ENCODE measurements at regions not wholly inside any gene's neighbourhood (a gene's known extent, or its start where the extent isn't known, plus 50 kb on each side); places are given as distances from the start of the nearest gene placed in this dataset.

DNA sequence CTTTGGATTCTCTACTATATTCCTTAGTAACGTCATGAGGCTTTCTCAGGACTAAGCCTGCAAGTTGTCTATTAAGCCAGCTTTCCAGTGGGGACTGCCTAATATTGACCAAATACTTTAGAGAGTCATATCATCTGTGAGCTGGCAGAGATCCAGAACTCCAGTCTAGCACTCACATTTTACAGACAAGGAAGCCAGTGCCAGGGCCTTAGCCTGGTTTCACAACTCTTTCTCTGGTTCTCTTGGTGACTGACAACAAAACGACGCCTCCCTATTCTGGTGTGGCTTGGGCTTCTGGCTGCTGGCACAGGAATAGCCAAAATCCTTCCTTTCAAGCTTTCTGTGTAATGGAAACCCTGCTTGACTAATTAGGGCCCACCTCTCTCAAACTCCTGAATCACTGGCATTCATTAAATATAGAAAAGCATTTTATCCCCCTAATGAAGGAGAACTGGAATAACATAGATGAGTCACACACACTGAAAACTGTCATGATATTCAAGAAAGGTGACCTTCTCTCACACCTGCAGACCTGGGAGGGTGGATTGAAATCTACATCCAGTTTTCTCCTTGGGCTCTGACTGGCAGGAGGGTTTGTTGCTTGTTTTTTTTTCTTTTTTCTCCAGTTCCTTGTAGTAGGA is 75.2 kb upstream of the UBL3 start:
- peaks cover 4 to 25% of the 10 kb centered on the region in 2 donors for H3K4me1 ChIP-seq
- DNase-seq (ENCODE audit: low spot score in 2 of 2) = peak; percentile 72 to 92
- H3K9me3 ChIP-seq = no peaks in the 10 kb centered on the region
- no peak overlapping the region for H3K4me3 ChIP-seq
- H3K27ac ChIP-seq = peak overlapping the region; percentile 94 to 95
- no peaks in the 10 kb centered on the region for H3K36me3 ChIP-seq
- intact Hi-C loops (cut with DNase I; ENCODE audit: low total_unique reads) = no loop called here
- TF ChIP-seq, protein P1, sequence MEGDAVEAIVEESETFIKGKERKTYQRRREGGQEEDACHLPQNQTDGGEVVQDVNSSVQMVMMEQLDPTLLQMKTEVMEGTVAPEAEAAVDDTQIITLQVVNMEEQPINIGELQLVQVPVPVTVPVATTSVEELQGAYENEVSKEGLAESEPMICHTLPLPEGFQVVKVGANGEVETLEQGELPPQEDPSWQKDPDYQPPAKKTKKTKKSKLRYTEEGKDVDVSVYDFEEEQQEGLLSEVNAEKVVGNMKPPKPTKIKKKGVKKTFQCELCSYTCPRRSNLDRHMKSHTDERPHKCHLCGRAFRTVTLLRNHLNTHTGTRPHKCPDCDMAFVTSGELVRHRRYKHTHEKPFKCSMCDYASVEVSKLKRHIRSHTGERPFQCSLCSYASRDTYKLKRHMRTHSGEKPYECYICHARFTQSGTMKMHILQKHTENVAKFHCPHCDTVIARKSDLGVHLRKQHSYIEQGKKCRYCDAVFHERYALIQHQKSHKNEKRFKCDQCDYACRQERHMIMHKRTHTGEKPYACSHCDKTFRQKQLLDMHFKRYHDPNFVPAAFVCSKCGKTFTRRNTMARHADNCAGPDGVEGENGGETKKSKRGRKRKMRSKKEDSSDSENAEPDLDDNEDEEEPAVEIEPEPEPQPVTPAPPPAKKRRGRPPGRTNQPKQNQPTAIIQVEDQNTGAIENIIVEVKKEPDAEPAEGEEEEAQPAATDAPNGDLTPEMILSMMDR (IDR thresholded peaks at IDR 0.05) = no peak
- TF ChIP-seq POLR2AphosphoS5 (IDR thresholded peaks at IDR 0.05) (peak in 2 of 3 donors; percentile 38 to 65), POLR2A (IDR thresholded peaks at IDR 0.05) (no peak)
- H3K27me3 ChIP-seq = no peaks in the 10 kb centered on the region

DNA sequence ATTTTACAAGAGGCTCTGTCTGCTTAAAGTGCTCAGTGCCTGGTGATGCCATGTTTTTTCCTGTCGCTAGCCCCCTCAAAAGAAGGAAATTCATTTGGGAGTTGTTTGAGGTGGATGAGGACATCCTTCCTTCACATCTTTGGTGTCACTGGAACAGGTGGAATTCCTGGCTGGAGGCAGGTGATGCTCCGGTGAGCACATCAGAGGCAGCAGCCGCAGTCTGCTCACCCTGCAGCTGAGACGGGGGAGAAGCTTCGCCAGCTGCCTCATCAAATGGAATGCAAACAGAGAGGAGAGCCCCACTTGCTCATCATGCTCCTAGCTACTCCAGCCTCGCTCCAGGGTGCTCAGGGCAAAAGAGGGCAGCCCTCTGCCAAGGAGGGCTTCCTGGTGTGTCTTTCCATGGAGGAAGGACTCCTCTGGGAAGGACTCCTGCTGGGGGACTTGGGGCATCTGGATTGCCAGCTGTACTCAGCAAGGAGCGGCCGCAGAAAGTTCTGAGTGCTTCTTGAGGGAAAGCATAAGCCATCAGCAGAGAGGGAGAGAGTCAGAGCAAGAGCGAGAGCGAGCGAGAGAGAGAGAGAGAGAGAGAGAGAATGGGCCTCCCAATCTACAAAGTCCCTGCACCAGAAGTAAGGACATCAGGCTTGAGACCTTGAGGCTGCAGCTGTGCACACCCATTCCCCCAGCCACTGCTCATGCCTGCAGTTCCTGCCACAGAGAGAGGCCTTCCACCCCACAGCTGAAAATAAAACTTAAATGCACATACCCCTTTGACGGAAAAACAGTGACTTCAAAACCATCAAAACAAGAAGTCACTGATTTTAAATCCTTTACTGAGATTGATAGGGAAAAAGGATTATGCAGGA is 74.3 kb upstream of the UBL3 start:
- Histone ChIP-seq H3K9me3 (no peaks in the 10 kb centered on the region), H3K27ac (peak overlapping the region; percentile 94 to 95), H3K36me3 (no peaks in the 10 kb centered on the region), H3K4me3 (no peak overlapping the region), H3K27me3 (no peaks in the 10 kb centered on the region), H3K4me1 (peaks cover 4 to 25% of the 10 kb centered on the region in 2 donors)
- DNase-seq (ENCODE audit: low spot score in 2 of 2) = no peak
- intact Hi-C loops (cut with DNase I; ENCODE audit: low total_unique reads) = no loop called here
- TF ChIP-seq POLR2AphosphoS5 (IDR thresholded peaks at IDR 0.05) (no peak), POLR2A (IDR thresholded peaks at IDR 0.05) (no peak)
- TF ChIP-seq, protein P1 (IDR thresholded peaks at IDR 0.05) = no peak

DNA sequence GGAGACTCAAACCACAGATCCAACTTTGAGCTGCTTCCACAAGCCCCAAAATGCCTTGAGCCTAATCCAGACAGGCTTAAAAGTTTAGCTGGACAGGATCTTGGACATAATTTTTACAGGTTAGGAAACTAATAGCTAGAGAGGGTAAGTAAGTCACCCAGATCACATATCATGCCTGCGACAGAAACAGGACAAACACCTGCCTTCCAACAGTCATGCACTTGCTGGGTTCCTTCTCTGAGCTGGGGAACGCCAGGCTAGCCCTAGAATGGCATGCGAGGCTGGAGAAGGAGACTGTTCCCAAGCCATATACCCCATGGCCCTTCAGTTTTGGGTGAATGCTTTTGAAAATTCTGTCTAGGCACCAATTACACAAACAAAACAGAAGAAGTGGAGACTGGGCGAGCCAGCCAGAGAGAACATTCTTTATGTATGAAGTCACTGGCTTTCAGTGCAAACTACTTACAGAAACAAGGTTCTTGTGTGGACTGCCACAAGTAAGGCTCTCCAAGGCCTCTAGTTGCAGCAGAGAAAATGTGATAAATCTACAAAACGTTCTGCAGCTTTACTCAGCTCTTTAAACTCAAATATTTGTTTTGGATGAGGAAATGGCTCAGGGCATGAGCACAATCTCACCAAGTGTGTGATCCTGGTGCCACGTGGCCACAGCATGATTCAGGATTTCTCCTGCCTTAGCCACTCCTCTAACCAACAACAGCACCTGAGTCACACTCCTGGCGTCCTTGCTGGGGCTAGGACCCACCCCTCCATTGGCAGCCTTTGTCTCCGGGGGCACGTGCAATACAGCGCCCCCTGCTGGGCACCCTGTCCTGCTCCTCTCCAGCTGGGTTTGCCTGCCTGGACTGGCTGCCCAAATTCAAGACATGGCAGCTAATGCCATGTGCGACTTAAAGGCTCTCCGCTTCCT is 73.4 kb upstream of the UBL3 start:
- no peaks in the 10 kb centered on the region for H3K36me3 ChIP-seq
- DNase-seq (ENCODE audit: low spot score in 2 of 2) = peak; percentile 80 to 83
- no peaks in the 10 kb centered on the region for H3K27me3 ChIP-seq
- TF ChIP-seq POLR2A (IDR thresholded peaks at IDR 0.05) = no peak
- peak; percentile 11 to 67 (median 47) for TF ChIP-seq POLR2AphosphoS5 (IDR thresholded peaks at IDR 0.05)
- TF ChIP-seq, protein P1 (IDR thresholded peaks at IDR 0.05) = peak; percentile 20 to 74 (median 68)
- H3K27ac ChIP-seq = peak overlapping the region; percentile 94 to 95
- intact Hi-C loops (cut with DNase I; ENCODE audit: low total_unique reads) = no loop called here
- H3K4me3 ChIP-seq = peak overlapping the region in 1 of 3 donors; percentile 21
- peaks cover 4 to 25% of the 10 kb centered on the region in 2 donors for H3K4me1 ChIP-seq
- H3K9me3 ChIP-seq = no peaks in the 10 kb centered on the region

DNA sequence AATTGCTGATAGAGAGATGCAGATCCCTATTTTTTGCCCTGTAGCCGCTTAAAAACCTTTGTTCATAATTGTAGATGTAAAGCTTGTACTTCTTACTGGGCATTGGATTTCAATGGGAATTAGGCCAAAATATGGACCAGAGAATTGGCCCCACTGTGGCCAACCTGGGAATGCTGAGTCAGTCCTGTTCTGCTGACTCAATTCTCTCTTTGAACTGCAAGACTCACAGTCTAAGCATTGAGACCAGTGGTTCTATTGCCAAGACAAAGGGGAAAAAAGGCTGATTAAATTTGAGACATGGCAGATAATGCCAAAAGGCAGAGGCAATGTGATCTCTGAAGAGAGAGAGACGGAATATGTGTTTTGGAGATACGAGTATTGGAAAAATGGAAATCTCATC is 72.5 kb upstream of the UBL3 start:
- Histone ChIP-seq H3K4me3 (no peak overlapping the region), H3K36me3 (no peaks in the 10 kb centered on the region), H3K9me3 (no peaks in the 10 kb centered on the region), H3K27me3 (no peaks in the 10 kb centered on the region), H3K4me1 (peaks cover 4 to 29% of the 10 kb centered on the region in 2 donors), H3K27ac (peak overlapping the region; percentile 94 to 95)
- DNase-seq (ENCODE audit: low spot score in 2 of 2) = no peak
- intact Hi-C loops (cut with DNase I; ENCODE audit: low total_unique reads) = no loop called here
- TF ChIP-seq POLR2A (IDR thresholded peaks at IDR 0.05) (no peak), POLR2AphosphoS5 (IDR thresholded peaks at IDR 0.05) (no peak)
- TF ChIP-seq, protein P1 (IDR thresholded peaks at IDR 0.05) = no peak

Measured in breast epithelium (tissue), 4 donors.